ENCODE measurements at regions not wholly inside any gene's neighbourhood (a gene's known extent, or its start where the extent isn't known, plus 50 kb on each side); places are given as distances from the start of the nearest gene placed in this dataset.
A peak's percentile ranks its signal among the peaks of the same experiment; 100 is the strongest.

GRCh38 chr5:112529525-112529924 is 110.4 kb upstream of the EPB41L4A start:
- Histone ChIP-seq H3K36me3 (ENCODE audit: insufficient read depth, low read length) (no peaks in the 10 kb centered on the region), H3K4me3 (ENCODE audit: low read depth, low read length, poor library complexity, severe bottlenecking) (no peak overlapping the region), H3K9me2 (ENCODE audit: insufficient read depth, low read length) (no peaks in the 10 kb centered on the region), H3K79me2 (ENCODE audit: insufficient read depth, low read depth, low read length) (no peaks in the 10 kb centered on the region), H3K4me1 (ENCODE audit: insufficient read depth, low read length, poor library complexity, severe bottlenecking) (peaks cover 23% of the 10 kb centered on the region), H3K27ac (ENCODE audit: low read depth, low read length, poor library complexity, severe bottlenecking) (no peak overlapping the region), H4K20me1 (ENCODE audit: insufficient read depth, low read length) (no peaks in the 10 kb centered on the region), H3K4me2 (ENCODE audit: low read length) (no peak overlapping the region), H2AFZ (ENCODE audit: low read length) (no peak overlapping the region), H3K9me3 (ENCODE audit: low read length) (no peaks in the 10 kb centered on the region)
- peak; percentile 24 for DNase-seq (ENCODE audit: low spot score)
- intact Hi-C loops (cut with micrococcal nuclease; ENCODE audit: unreplicated experiment): no loop called here
- TF ChIP-seq CTCF (conservative IDR thresholded peaks at IDR 0.05; ENCODE audit: low read length) (peak; percentile 65), EZH2phosphoT487 (IDR thresholded peaks at IDR 0.05; ENCODE audit: borderline replicate concordance, low read depth, low read length) (no peak)
- ChIA-PET CTCF (ENCODE audit: unreplicated experiment) (no interaction called here), POLR2A (no interaction called here)
- no TSS peak for BruUV-seq (replicated peaks)

GRCh38 chr5:112532654-112533360 is 113.7 kb upstream of the EPB41L4A start:
- DNase-seq (ENCODE audit: low spot score): no peak
- ChIA-PET POLR2A (interaction anchor here (0.5 to 1.0 kb wide), 4 partner anchors 10 to 115 kb away, joined by 3 to 5 read pairs (median 4); no protein-coding TSS in a partner anchor), CTCF (ENCODE audit: unreplicated experiment) (interaction anchor here (0.9 kb wide), 1 partner anchor 417 kb away, joined by 3 read pairs; no protein-coding TSS in a partner anchor)
- H3K4me3 ChIP-seq (ENCODE audit: low read depth, low read length, poor library complexity, severe bottlenecking): no peak overlapping the region
- no peaks in the 10 kb centered on the region for H3K79me2 ChIP-seq (ENCODE audit: insufficient read depth, low read depth, low read length)
- H3K4me1 ChIP-seq (ENCODE audit: insufficient read depth, low read length, poor library complexity, severe bottlenecking): peaks cover 14% of the 10 kb centered on the region
- no peaks in the 10 kb centered on the region for H4K20me1 ChIP-seq (ENCODE audit: insufficient read depth, low read length)
- TF ChIP-seq CTCF (conservative IDR thresholded peaks at IDR 0.05; ENCODE audit: low read length) (no peak), EZH2phosphoT487 (IDR thresholded peaks at IDR 0.05; ENCODE audit: borderline replicate concordance, low read depth, low read length) (no peak)
- H3K9me2 ChIP-seq (ENCODE audit: insufficient read depth, low read length): no peaks in the 10 kb centered on the region
- no peak overlapping the region for H3K27ac ChIP-seq (ENCODE audit: low read depth, low read length, poor library complexity, severe bottlenecking)
- no TSS peak for BruUV-seq (replicated peaks)
- H2AFZ ChIP-seq (ENCODE audit: low read length): peak overlapping the region; percentile 38
- H3K4me2 ChIP-seq (ENCODE audit: low read length): peak overlapping the region; percentile 43; the same call in 1 of the 2 replicates
- no peaks in the 10 kb centered on the region for H3K9me3 ChIP-seq (ENCODE audit: low read length)
- no peaks in the 10 kb centered on the region for H3K36me3 ChIP-seq (ENCODE audit: insufficient read depth, low read length)
- intact Hi-C loops (cut with micrococcal nuclease; ENCODE audit: unreplicated experiment): no loop called here

DNA sequence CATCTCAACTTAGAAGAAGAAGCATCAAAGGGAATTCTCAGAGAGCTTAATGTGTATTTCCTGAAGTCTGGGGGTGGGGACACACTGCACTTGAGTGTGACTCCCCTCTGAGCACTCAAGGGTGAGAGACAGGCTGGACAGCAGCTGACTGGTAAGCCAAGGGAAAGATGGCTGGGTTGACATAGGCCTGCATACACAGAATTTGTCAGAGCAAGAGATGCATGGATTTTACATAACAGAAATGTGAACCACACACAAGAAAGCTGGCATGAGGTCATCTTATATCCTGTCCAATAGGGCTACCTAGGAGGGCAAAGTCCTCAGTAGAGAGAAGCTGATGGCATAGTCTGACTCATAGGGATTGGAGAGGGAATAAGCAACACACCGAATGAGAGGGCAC is 114.3 kb upstream of the EPB41L4A start:
- Histone ChIP-seq H3K36me3 (ENCODE audit: insufficient read depth, low read length) (no peaks in the 10 kb centered on the region), H3K9me2 (ENCODE audit: insufficient read depth, low read length) (no peaks in the 10 kb centered on the region), H2AFZ (ENCODE audit: low read length) (peak overlapping the region; percentile 38), H3K4me2 (ENCODE audit: low read length) (peak overlapping the region; percentile 43; the same call in 1 of the 2 replicates), H4K20me1 (ENCODE audit: insufficient read depth, low read length) (no peaks in the 10 kb centered on the region), H3K4me3 (ENCODE audit: low read depth, low read length, poor library complexity, severe bottlenecking) (no peak overlapping the region), H3K9me3 (ENCODE audit: low read length) (no peaks in the 10 kb centered on the region), H3K79me2 (ENCODE audit: insufficient read depth, low read depth, low read length) (no peaks in the 10 kb centered on the region), H3K4me1 (ENCODE audit: insufficient read depth, low read length, poor library complexity, severe bottlenecking) (peaks cover 14% of the 10 kb centered on the region), H3K27ac (ENCODE audit: low read depth, low read length, poor library complexity, severe bottlenecking) (no peak overlapping the region)
- intact Hi-C loops (cut with micrococcal nuclease; ENCODE audit: unreplicated experiment): no loop called here
- CTCF ChIA-PET (ENCODE audit: unreplicated experiment): interaction anchor here (0.9 kb wide), 1 partner anchor 416 kb away, joined by 3 read pairs; no protein-coding TSS in a partner anchor
- TF ChIP-seq CTCF (conservative IDR thresholded peaks at IDR 0.05; ENCODE audit: low read length): no peak
- no peak for TF ChIP-seq EZH2phosphoT487 (IDR thresholded peaks at IDR 0.05; ENCODE audit: borderline replicate concordance, low read depth, low read length)
- DNase-seq (ENCODE audit: low spot score): peak; percentile 4
- POLR2A ChIA-PET: interaction anchor here (0.7 to 1.0 kb wide), 3 partner anchors 10 to 21 kb away, joined by 3 to 5 read pairs (median 3); no protein-coding TSS in a partner anchor
- BruUV-seq (replicated peaks): no TSS peak

All from OCI-LY7 (cell line).